ENCODE measurements at regions not wholly inside any gene's neighbourhood (a gene's known extent, or its start where the extent isn't known, plus 50 kb on each side); places are given as distances from the start of the nearest gene placed in this dataset.

DNA sequence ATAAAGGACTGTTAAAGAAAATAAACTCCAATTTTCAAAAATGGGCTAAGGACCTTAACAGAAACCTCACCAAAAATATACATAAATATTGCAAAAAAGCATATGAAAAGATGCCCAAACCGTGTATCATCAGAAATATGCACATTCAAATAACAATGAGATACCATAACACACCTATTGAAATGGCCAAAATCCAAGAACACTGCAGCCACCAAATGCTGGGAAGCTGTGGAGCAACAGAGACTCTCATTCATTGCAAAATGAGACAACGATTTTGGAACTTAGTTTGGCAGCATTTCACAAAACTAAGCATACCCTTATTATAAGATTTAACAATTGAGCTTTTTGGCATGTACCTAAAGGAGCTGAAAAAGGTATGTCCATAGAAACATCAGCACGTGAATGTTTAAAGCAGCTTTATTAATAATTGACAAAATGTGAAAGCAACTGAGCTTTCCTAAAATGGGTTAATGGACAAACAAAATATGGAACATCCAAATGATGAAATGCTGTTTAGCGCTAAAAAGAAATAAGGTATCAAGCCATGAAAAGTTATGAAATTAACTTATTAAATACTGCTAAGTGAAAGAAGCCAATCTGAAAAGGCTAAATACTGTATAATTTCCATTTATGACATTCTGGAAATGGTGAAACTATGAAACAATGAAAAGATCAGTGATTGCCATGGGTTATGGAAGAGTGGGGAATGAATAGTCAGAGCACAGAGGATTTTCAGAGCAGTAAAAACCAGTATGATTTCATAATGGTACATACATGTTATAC is 592.6 kb upstream of the ADGRB3 start:
- TF ChIP-seq ETV6 (IDR thresholded peaks at IDR 0.05; ENCODE audit: borderline replicate concordance in 1 of 2, low read depth in 2 of 2, low read length in 1 of 2) (no peak), ETV6 (CRISPR knock-in tag; IDR thresholded peaks at IDR 0.05; ENCODE audit: borderline replicate concordance) (no peak), ZKSCAN8 (CRISPR knock-in tag; IDR thresholded peaks at IDR 0.05) (no peak)

Data from K562 (cell line).